Ectodermal cell (in vitro differentiated cells): ENCODE measurements at regions not wholly inside any gene's neighbourhood (a gene's known extent, or its start where the extent isn't known, plus 50 kb on each side); places are given as distances from the start of the nearest gene placed in this dataset.

Experiments used
- H3K27ac ChIP-seq: 2 replicates; pipeline ENCODE4 v1.7.0; 2013; ENCODE audit warnings: mild to moderate bottlenecking, low read depth, low read length; ENCODE audit not compliant: insufficient read depth, poor library complexity, severe bottlenecking
- H3K27me3 ChIP-seq: 2 replicates; pipeline ENCODE4 v1.7.0; 2013; ENCODE audit warnings: mild to moderate bottlenecking, low read length; ENCODE audit not compliant: insufficient read depth, control insufficient read depth, poor library complexity, severe bottlenecking
- H3K36me3 ChIP-seq: one replicate; pipeline ENCODE4 v1.7.0; 2013; ENCODE audit warnings: low read length; ENCODE audit not compliant: control insufficient read depth, insufficient read depth
- H3K4me1 ChIP-seq: one replicate; pipeline ENCODE4 v1.7.0; 2013; ENCODE audit warnings: low read length; ENCODE audit not compliant: control insufficient read depth, insufficient read depth
- H3K4me3 ChIP-seq: 2 replicates; pipeline ENCODE4 v1.7.0; 2013; ENCODE audit warnings: low read depth, low read length, control low read depth; ENCODE audit not compliant: insufficient read depth
- H3K9me3 ChIP-seq: 2 replicates; pipeline ENCODE4 v1.7.0; 2013; ENCODE audit warnings: mild to moderate bottlenecking, low read length, moderate library complexity; ENCODE audit not compliant: control insufficient read depth
- WGBS, 2 experiments: methylation state at CpG; one replicate each; pipeline ENCODE4 v1.1.7; 2013; ENCODE audit warnings: missing lambda C conversion rate in 2 of 2; 5-methylcytosine and 5-hydroxymethylcytosine counted together

- no peaks in the 10 kb centered on the region for H3K4me1 ChIP-seq
- H3K27ac ChIP-seq, result no peak overlapping the region
- H3K27me3 ChIP-seq, result no peaks in the 10 kb centered on the region
- WGBS, 2 experiments, result 95% methylated on average over 5 of the region's 5 CpGs
- H3K4me3 ChIP-seq, result no peak overlapping the region
- H3K36me3 ChIP-seq, result no peaks in the 10 kb centered on the region
- no peaks in the 10 kb centered on the region for H3K9me3 ChIP-seq
Measured at GRCh38 chr4:128596115-128596514, 213.4 kb upstream of the JADE1 start.

GRCh38 chr4:128591482-128591881 is 218.0 kb upstream of the JADE1 start:
- Histone ChIP-seq H3K9me3 (no peaks in the 10 kb centered on the region), H3K36me3 (no peaks in the 10 kb centered on the region), H3K4me3 (no peak overlapping the region), H3K4me1 (no peaks in the 10 kb centered on the region), H3K27ac (no peak overlapping the region), H3K27me3 (no peaks in the 10 kb centered on the region)
- 93 to 94% methylated on average over 9 of the region's 9 CpGs for WGBS, 2 experiments

GRCh38 chr4:128590773-128591172 is 218.7 kb upstream of the JADE1 start:
- no peaks in the 10 kb centered on the region for H3K9me3 ChIP-seq

GRCh38 chr4:128590034-128590740 is 219.3 kb upstream of the JADE1 start:
- H3K4me1 ChIP-seq, result no peaks in the 10 kb centered on the region
- H3K4me3 ChIP-seq, result no peak overlapping the region
- H3K27me3 ChIP-seq, result no peaks in the 10 kb centered on the region
- H3K36me3 ChIP-seq, result no peaks in the 10 kb centered on the region
- H3K27ac ChIP-seq, result no peak overlapping the region
- H3K9me3 ChIP-seq, result no peaks in the 10 kb centered on the region
- 92 to 94% methylated on average over 8 to 9 of the region's 9 CpGs for WGBS, 2 experiments

More at GRCh38 chr4:128590773-128591172, 218.7 kb upstream of the JADE1 start:
- H3K4me3 ChIP-seq, result no peak overlapping the region
- WGBS, 2 experiments, result 91% methylated on average over 3 of the region's 3 CpGs
- no peaks in the 10 kb centered on the region for H3K27me3 ChIP-seq
- H3K4me1 ChIP-seq, result no peaks in the 10 kb centered on the region
- no peaks in the 10 kb centered on the region for H3K36me3 ChIP-seq
- no peak overlapping the region for H3K27ac ChIP-seq

GRCh38 chr4:128589384-128589965 is 220.0 kb upstream of the JADE1 start:
- Histone ChIP-seq H3K4me1 (no peaks in the 10 kb centered on the region), H3K9me3 (no peaks in the 10 kb centered on the region), H3K36me3 (no peaks in the 10 kb centered on the region), H3K27me3 (no peaks in the 10 kb centered on the region), H3K27ac (no peak overlapping the region), H3K4me3 (no peak overlapping the region)
- WGBS, 2 experiments, result 86 to 89% methylated on average over 4 of the region's 4 CpGs

GRCh38 chr4:128587382-128587781 is 222.1 kb upstream of the JADE1 start:
- WGBS, 2 experiments, result 96 to 98% methylated on average over 5 of the region's 5 CpGs

GRCh38 chr4:128583753-128584712 is 225.5 kb upstream of the JADE1 start:
- H3K9me3 ChIP-seq, result no peaks in the 10 kb centered on the region
- 91 to 95% methylated on average over 6 to 7 of the region's 7 CpGs for WGBS, 2 experiments
- H3K27me3 ChIP-seq, result no peaks in the 10 kb centered on the region
- no peaks in the 10 kb centered on the region for H3K4me1 ChIP-seq
- H3K4me3 ChIP-seq, result no peak overlapping the region
- H3K27ac ChIP-seq, result no peak overlapping the region
- no peaks in the 10 kb centered on the region for H3K36me3 ChIP-seq

More at GRCh38 chr4:128587382-128587781, 222.1 kb upstream of the JADE1 start:
- no peaks in the 10 kb centered on the region for H3K9me3 ChIP-seq
- no peak overlapping the region for H3K4me3 ChIP-seq
- H3K27ac ChIP-seq, result no peak overlapping the region
- H3K27me3 ChIP-seq, result no peaks in the 10 kb centered on the region
- no peaks in the 10 kb centered on the region for H3K36me3 ChIP-seq
- no peaks in the 10 kb centered on the region for H3K4me1 ChIP-seq

- H3K36me3 ChIP-seq, result no peaks in the 10 kb centered on the region
- no peak overlapping the region for H3K27ac ChIP-seq
- H3K4me3 ChIP-seq, result no peak overlapping the region
- H3K4me1 ChIP-seq, result no peaks in the 10 kb centered on the region
- H3K9me3 ChIP-seq, result no peaks in the 10 kb centered on the region
- WGBS, 2 experiments, result 86 to 87% methylated on average over 1 of the region's 1 CpG
- H3K27me3 ChIP-seq, result no peaks in the 10 kb centered on the region
Measured at GRCh38 chr4:128582427-128582870, 227.1 kb upstream of the JADE1 start.

GRCh38 chr4:128579154-128579853 is 230.2 kb upstream of the JADE1 start:
- WGBS, 2 experiments, result 65 to 72% methylated on average over 3 to 5 of the region's 5 CpGs

More at GRCh38 chr4:128579154-128579853, 230.2 kb upstream of the JADE1 start:
- Histone ChIP-seq H3K4me3 (no peak overlapping the region), H3K4me1 (no peaks in the 10 kb centered on the region), H3K27me3 (no peaks in the 10 kb centered on the region), H3K9me3 (no peaks in the 10 kb centered on the region), H3K27ac (no peak overlapping the region), H3K36me3 (no peaks in the 10 kb centered on the region)
